Gastroesophageal sphincter (tissue), 4 donors: ENCODE measurements at regions not wholly inside any gene's neighbourhood (a gene's known extent, or its start where the extent isn't known, plus 50 kb on each side); places are given as distances from the start of the nearest gene placed in this dataset.

ENCODE experiments used
- ATAC-seq: fragments of 150-250 bp; one replicate; pipeline ENCODE4 v1.9.1; 2016; ENCODE audit warnings: mild to moderate bottlenecking, moderate library complexity
- H3K27ac ChIP-seq, 4 donors: fragments of 200-600 bp; sonication (generic) in 3 of 4; 1 replicate in 3 of 4; 2 replicates in 1 of 4; pipeline ENCODE4 v1.5.1; 2016 to 2019
- H3K27me3 ChIP-seq: fragments of 200-600 bp; sonication (generic); one replicate; pipeline ENCODE4 v1.5.1; 2019
- H3K36me3 ChIP-seq, 2 donors: fragments of 200-600 bp; sonication (generic); one replicate each; pipeline ENCODE4 v1.5.1; 2019; ENCODE audit warnings: control low read depth in 1 of 2
- H3K4me1 ChIP-seq, 3 donors: fragments of 200-600 bp; sonication (generic); 1 replicate in 2 of 3; 2 replicates in 1 of 3; pipeline ENCODE4 v1.5.1; 2016 to 2019; ENCODE audit warnings: control low read depth in 2 of 3
- H3K4me3 ChIP-seq, 2 donors: fragments of 200-600 bp; sonication (generic); one replicate each; pipeline ENCODE4 v1.5.1; 2019; ENCODE audit warnings: mild to moderate bottlenecking in 1 of 2, moderate library complexity in 1 of 2
- H3K9me3 ChIP-seq, 3 donors: fragments of 200-600 bp; sonication (generic); one replicate each; pipeline ENCODE4 v1.5.1; 2017 to 2019; ENCODE audit warnings: control low read depth in 2 of 3
- EP300 ChIP-seq: sonication (generic); formaldehyde crosslinking; IDR thresholded peaks from one replicate; pipeline ENCODE4 v1.6.1; 2017; ENCODE audit warnings: antibody characterized with exemption, mild to moderate bottlenecking
- POLR2A ChIP-seq, 2 donors: fragments of 450-650 bp; IDR thresholded peaks; one replicate each; pipeline ENCODE4 v1.6.1; 2017; ENCODE audit warnings: antibody characterized with exemption in 2 of 2, mild to moderate bottlenecking in 2 of 2, moderate library complexity in 1 of 2
- POLR2AphosphoS5 ChIP-seq: sonication (generic); formaldehyde crosslinking; IDR thresholded peaks from one replicate; pipeline ENCODE4 v1.6.1; 2017; ENCODE audit warnings: antibody characterized with exemption
- WGBS, 2 donors: methylation state at CpG; one replicate each; pipeline ENCODE4 v1.1.5; 2018; ENCODE audit warnings: low coverage in 1 of 2; 5-methylcytosine and 5-hydroxymethylcytosine counted together
- TF ChIP-seq, protein P1 (sequence below), 4 experiments: fragments of 200-600 bp in 2 of 4; fragments of 450-650 bp in 2 of 4; sonication (generic) in 1 of 4; IDR thresholded peaks; one replicate each; pipeline ENCODE4 v1.5.1; 2017 to 2019; ENCODE audit warnings: antibody characterized with exemption in 4 of 4, mild to moderate bottlenecking in 2 of 4, moderate library complexity in 2 of 4

DNA sequence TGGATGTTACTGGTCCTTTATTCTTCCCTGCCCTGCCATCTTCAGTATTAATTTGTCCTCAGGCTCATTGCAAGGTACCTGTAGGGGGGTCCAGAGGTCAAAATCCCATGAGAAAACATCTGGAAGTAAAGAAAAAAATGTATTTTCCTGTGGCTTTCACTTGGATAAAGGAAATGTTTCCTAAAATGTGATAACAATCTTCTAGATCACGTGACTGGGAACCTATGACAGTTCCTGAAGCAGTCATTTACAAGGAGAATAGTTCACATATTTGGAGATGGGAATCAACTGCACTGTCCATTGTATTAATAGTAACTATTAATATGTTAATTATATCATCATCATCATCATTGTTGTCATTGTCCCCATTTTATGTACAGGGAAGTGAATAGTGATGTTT is 915.1 kb upstream of the EEF2KMT start:
- H3K4me1 ChIP-seq = no peaks in the 10 kb centered on the region
- 13 to 56% methylated on average over 1 of the region's 1 CpG for WGBS, 2 donors
- TF ChIP-seq EP300 (no peak), POLR2A (IDR thresholded peaks at IDR 0.05) (no peak), POLR2AphosphoS5 (no peak)
- TF ChIP-seq, protein P1, sequence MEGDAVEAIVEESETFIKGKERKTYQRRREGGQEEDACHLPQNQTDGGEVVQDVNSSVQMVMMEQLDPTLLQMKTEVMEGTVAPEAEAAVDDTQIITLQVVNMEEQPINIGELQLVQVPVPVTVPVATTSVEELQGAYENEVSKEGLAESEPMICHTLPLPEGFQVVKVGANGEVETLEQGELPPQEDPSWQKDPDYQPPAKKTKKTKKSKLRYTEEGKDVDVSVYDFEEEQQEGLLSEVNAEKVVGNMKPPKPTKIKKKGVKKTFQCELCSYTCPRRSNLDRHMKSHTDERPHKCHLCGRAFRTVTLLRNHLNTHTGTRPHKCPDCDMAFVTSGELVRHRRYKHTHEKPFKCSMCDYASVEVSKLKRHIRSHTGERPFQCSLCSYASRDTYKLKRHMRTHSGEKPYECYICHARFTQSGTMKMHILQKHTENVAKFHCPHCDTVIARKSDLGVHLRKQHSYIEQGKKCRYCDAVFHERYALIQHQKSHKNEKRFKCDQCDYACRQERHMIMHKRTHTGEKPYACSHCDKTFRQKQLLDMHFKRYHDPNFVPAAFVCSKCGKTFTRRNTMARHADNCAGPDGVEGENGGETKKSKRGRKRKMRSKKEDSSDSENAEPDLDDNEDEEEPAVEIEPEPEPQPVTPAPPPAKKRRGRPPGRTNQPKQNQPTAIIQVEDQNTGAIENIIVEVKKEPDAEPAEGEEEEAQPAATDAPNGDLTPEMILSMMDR (IDR thresholded peaks at IDR 0.05) = no peak

DNA sequence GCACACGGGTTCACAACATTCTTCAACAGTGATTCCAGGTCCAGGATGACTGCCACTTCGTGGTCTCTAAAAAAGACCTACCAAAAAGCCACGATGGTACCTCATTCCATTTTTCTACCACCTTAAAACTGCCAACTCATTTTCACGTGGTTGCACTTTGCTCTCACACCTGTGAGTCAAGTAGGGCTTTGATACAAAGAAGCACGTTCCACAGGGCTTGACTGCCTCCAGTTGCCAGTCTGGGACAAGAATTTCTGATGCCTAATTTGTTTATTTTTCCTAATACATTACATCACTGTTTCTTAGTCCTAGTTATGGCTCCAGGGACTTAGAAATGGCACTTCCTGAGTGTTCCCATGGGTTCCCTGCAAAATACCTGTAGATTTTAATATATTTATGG is 911.6 kb upstream of the EEF2KMT start:
- H3K9me3 ChIP-seq = peaks cover 0 to 13% (median 0%) of the 10 kb centered on the region in 3 donors
- H3K4me1 ChIP-seq = no peaks in the 10 kb centered on the region
- TF ChIP-seq POLR2AphosphoS5 (no peak), EP300 (no peak), POLR2A (IDR thresholded peaks at IDR 0.05) (no peak)
- TF ChIP-seq, protein P1 (IDR thresholded peaks at IDR 0.05) = no peak
- ATAC-seq = no peak
- H3K36me3 ChIP-seq = no peaks in the 10 kb centered on the region
- H3K27me3 ChIP-seq = peaks cover 16% of the 10 kb centered on the region
- WGBS, 2 donors = 57 to 70% methylated on average over 4 to 5 of the region's 5 CpGs
- no peak overlapping the region for H3K27ac ChIP-seq
- no peak overlapping the region for H3K4me3 ChIP-seq

More for the DNA sequence above, 915.1 kb upstream of the EEF2KMT start:
- Histone ChIP-seq H3K4me3 (no peak overlapping the region), H3K27ac (no peak overlapping the region), H3K27me3 (peaks cover 19% of the 10 kb centered on the region), H3K36me3 (no peaks in the 10 kb centered on the region), H3K9me3 (peaks cover 0 to 13% (median 0%) of the 10 kb centered on the region in 3 donors)
- no peak for ATAC-seq

DNA sequence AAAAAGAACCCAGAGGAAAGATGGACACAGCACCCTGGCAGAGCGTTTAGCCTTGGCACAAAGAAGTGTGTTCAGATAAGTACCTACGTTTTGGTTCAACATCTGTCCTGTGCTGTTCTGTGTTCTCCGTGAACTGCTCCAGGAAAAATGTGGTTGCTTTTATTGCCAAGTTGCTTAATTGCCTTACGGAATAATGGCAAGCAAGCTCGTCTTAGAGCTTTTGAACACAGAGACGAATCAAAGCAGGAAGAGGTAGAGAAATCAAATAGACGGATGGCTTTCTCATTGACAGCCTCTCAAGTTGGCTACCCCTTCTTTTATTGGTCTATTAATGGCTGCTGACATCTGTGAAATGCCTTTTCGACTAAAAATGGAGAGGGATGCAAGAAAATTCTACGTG is 911.1 kb upstream of the EEF2KMT start:
- ATAC-seq = no peak
- TF ChIP-seq, protein P1 (IDR thresholded peaks at IDR 0.05) = no peak
- TF ChIP-seq POLR2A (IDR thresholded peaks at IDR 0.05) = no peak
- no peak for TF ChIP-seq EP300
- TF ChIP-seq POLR2AphosphoS5 = no peak
- no peak overlapping the region for H3K4me3 ChIP-seq
- H3K27me3 ChIP-seq = peaks cover 16% of the 10 kb centered on the region
- H3K36me3 ChIP-seq = no peaks in the 10 kb centered on the region
- no peak overlapping the region for H3K27ac ChIP-seq
- WGBS, 2 donors = 53% methylated on average over 9 of the region's 9 CpGs
- H3K4me1 ChIP-seq = no peaks in the 10 kb centered on the region
- peaks cover 0 to 11% (median 0%) of the 10 kb centered on the region in 3 donors for H3K9me3 ChIP-seq

DNA sequence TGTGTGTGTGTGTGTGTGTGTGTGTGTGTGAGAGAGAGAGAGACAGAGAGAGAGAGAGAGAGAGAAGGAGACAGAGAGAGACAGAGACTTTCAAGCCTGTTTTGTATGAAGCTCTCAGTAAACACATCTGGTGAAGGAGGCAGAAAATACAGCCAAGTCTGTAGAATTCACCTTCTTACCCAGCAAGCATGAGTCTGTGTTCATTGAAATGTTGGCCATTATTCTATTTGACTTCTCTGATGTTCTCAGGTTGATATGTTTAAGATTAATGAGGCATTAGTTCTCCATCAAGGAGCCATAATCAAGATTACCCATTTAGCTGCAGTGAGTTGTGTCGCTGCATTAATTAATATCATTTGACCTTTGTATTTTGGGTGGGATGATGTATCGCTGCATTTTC is 895.8 kb upstream of the EEF2KMT start:
- WGBS, 2 donors = 89 to 91% methylated on average over 2 of the region's 2 CpGs
- no peaks in the 10 kb centered on the region for H3K4me1 ChIP-seq
- H3K27ac ChIP-seq = no peak overlapping the region
- no peak for ATAC-seq
- H3K36me3 ChIP-seq = no peaks in the 10 kb centered on the region
- H3K27me3 ChIP-seq = peaks cover 9% of the 10 kb centered on the region
- no peaks in the 10 kb centered on the region for H3K9me3 ChIP-seq
- TF ChIP-seq POLR2A (IDR thresholded peaks at IDR 0.05) = no peak
- no peak for TF ChIP-seq POLR2AphosphoS5
- no peak for TF ChIP-seq EP300
- TF ChIP-seq, protein P1 (IDR thresholded peaks at IDR 0.05) = no peak
- no peak overlapping the region for H3K4me3 ChIP-seq

DNA sequence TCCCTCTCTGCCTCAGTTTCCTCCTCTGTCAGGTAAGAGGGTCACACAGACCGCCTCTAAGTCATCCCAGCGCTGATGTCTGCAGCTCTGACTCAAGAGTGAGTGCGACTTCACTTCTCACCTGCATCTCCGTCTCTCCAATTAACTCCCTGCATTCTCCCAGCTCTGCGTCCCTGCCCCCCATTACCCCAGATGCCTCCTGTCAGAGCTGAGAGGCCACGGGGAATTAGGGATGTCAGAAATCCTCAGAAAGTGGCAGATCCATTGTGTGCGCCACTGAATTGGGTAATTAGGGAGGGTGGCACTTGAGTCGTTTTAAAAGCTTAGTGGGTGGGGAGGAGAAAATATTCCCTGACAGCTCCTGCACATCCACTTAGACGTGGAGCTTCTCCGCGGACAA is 885.4 kb upstream of the EEF2KMT start:
- WGBS, 2 donors = 26 to 34% methylated on average over 7 to 10 of the region's 11 CpGs
- Histone ChIP-seq H3K27me3 (peaks cover 18% of the 10 kb centered on the region), H3K9me3 (no peaks in the 10 kb centered on the region), H3K4me1 (no peaks in the 10 kb centered on the region), H3K4me3 (no peak overlapping the region), H3K27ac (no peak overlapping the region), H3K36me3 (no peaks in the 10 kb centered on the region)
- TF ChIP-seq POLR2AphosphoS5 (no peak), POLR2A (IDR thresholded peaks at IDR 0.05) (no peak), EP300 (no peak)
- TF ChIP-seq, protein P1 (IDR thresholded peaks at IDR 0.05) = no peak
- ATAC-seq = no peak
